ENCODE measurements at regions not wholly inside any gene's neighbourhood (a gene's known extent, or its start where the extent isn't known, plus 50 kb on each side); places are given as distances from the start of the nearest gene placed in this dataset.
"Not testable (repeated sequence)": the region's sequence is repeated elsewhere in the genome, so short reads cannot be mapped to it uniquely, and the experiment has no call there.

DNA sequence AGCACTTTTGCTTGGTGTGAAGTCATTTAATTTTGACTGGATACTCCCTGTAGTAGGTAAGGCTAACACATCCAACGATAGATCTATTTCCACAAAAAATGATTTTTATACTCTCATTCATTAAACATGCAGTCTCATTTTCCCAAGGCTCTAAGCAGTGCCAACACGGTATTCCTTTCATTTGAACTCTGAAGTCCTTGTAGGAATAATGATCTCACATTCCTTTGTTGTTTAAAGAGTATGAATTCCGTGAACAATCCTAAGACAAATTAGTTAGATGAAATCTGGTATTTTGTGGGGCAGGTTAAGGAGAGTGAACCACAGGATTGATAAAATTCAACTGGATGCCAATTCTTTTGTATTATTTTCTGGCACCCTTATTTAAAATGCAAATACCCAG, 66.6 kb downstream of the LACC1 start:
- Histone ChIP-seq H3K4me1 (ENCODE audit: control insufficient read depth, extremely low read depth, insufficient read depth, low read length) (no peaks in the 10 kb centered on the region), H3K27me3 (ENCODE audit: control insufficient read depth, insufficient read depth, low read length) (peaks cover 8% of the 10 kb centered on the region), H4K20me1 (ENCODE audit: control insufficient read depth, extremely low read depth, insufficient read depth, low read length) (no peaks in the 10 kb centered on the region), H3K4me3 (replicated peaks in 1 of 4; ENCODE audit: control extremely low read depth in 1 of 4, insufficient read depth in 1 of 4, low read depth in 3 of 4, low read length in 4 of 4) (no peak overlapping the region), H2AFZ (ENCODE audit: low read length) (no peak overlapping the region), H3K9ac (ENCODE audit: insufficient read depth, low read length) (no peak overlapping the region), H3K4me2 (ENCODE audit: extremely low read depth, insufficient read depth, low read length) (no peak overlapping the region), H3K27ac (ENCODE audit: insufficient read depth, low read length) (no peak overlapping the region), H3K9me3 (ENCODE audit: control insufficient read depth, insufficient read depth, low read depth, low read length) (no peaks in the 10 kb centered on the region), H3K79me2 (ENCODE audit: control insufficient read depth, insufficient read depth, low read length) (no peaks in the 10 kb centered on the region), H3K36me3 (ENCODE audit: control insufficient read depth, insufficient read depth, low read length) (no peaks in the 10 kb centered on the region)
- peak in 1 of 2 donors; percentile 55 for DNase-seq (ENCODE audit: low read depth in 2 of 2)
- no peak for TF ChIP-seq EZH2 (IDR thresholded peaks at IDR 0.05; ENCODE audit: low read length, missing control alignments)
- TF ChIP-seq, protein P1, sequence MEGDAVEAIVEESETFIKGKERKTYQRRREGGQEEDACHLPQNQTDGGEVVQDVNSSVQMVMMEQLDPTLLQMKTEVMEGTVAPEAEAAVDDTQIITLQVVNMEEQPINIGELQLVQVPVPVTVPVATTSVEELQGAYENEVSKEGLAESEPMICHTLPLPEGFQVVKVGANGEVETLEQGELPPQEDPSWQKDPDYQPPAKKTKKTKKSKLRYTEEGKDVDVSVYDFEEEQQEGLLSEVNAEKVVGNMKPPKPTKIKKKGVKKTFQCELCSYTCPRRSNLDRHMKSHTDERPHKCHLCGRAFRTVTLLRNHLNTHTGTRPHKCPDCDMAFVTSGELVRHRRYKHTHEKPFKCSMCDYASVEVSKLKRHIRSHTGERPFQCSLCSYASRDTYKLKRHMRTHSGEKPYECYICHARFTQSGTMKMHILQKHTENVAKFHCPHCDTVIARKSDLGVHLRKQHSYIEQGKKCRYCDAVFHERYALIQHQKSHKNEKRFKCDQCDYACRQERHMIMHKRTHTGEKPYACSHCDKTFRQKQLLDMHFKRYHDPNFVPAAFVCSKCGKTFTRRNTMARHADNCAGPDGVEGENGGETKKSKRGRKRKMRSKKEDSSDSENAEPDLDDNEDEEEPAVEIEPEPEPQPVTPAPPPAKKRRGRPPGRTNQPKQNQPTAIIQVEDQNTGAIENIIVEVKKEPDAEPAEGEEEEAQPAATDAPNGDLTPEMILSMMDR (conservative IDR thresholded peaks at IDR 0.05 in 1 of 2, IDR thresholded peaks at IDR 0.05 in 1 of 2; ENCODE audit: low read depth in 1 of 2, low read length in 2 of 2) = no peak

DNA sequence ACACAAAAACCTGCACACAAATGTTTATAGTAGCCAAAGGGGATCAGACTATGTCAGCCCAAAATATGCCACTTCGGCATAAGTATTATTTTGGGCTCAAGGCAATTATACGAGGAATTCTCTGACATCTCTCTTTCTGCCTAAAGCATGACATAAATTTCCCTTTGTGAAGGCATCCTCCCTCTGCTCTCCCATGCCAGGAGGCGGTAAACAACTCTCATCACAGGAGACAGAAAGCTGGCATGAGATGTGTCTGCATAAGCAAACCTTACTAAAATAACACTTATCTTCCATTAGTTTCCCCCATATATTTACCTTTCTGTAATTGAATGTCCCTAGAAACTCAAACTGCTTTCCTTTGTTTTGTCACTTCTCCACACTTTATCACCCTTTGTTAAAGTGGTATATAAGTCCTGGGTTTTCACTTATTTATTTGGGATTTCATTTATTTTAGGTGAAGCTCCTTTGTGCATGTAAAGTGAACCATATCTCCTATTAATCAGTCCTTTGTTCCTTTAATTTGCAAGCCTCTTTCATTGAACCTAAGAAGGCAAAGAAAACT, 68.3 kb downstream of the LACC1 start:
- no peaks in the 10 kb centered on the region for H4K20me1 ChIP-seq (ENCODE audit: control insufficient read depth, extremely low read depth, insufficient read depth, low read length)
- H3K4me3 ChIP-seq (replicated peaks in 1 of 4; ENCODE audit: control extremely low read depth in 1 of 4, insufficient read depth in 1 of 4, low read depth in 3 of 4, low read length in 4 of 4) = no peak overlapping the region
- H2AFZ ChIP-seq (ENCODE audit: low read length) = no peak overlapping the region
- DNase-seq (ENCODE audit: low read depth in 2 of 2) = no peak
- no peak for TF ChIP-seq EZH2 (IDR thresholded peaks at IDR 0.05; ENCODE audit: low read length, missing control alignments)
- TF ChIP-seq, protein P1 (conservative IDR thresholded peaks at IDR 0.05 in 1 of 2, IDR thresholded peaks at IDR 0.05 in 1 of 2; ENCODE audit: low read depth in 1 of 2, low read length in 2 of 2) = no peak
- H3K9me3 ChIP-seq (ENCODE audit: control insufficient read depth, insufficient read depth, low read depth, low read length) = no peaks in the 10 kb centered on the region
- no peak overlapping the region for H3K4me2 ChIP-seq (ENCODE audit: extremely low read depth, insufficient read depth, low read length)
- H3K9ac ChIP-seq (ENCODE audit: insufficient read depth, low read length) = no peak overlapping the region
- H3K27ac ChIP-seq (ENCODE audit: insufficient read depth, low read length) = no peak overlapping the region
- H3K36me3 ChIP-seq (ENCODE audit: control insufficient read depth, insufficient read depth, low read length) = no peaks in the 10 kb centered on the region
- no peaks in the 10 kb centered on the region for H3K4me1 ChIP-seq (ENCODE audit: control insufficient read depth, extremely low read depth, insufficient read depth, low read length)
- H3K79me2 ChIP-seq (ENCODE audit: control insufficient read depth, insufficient read depth, low read length) = no peaks in the 10 kb centered on the region
- H3K27me3 ChIP-seq (ENCODE audit: control insufficient read depth, insufficient read depth, low read length) = peaks cover 4% of the 10 kb centered on the region

DNA sequence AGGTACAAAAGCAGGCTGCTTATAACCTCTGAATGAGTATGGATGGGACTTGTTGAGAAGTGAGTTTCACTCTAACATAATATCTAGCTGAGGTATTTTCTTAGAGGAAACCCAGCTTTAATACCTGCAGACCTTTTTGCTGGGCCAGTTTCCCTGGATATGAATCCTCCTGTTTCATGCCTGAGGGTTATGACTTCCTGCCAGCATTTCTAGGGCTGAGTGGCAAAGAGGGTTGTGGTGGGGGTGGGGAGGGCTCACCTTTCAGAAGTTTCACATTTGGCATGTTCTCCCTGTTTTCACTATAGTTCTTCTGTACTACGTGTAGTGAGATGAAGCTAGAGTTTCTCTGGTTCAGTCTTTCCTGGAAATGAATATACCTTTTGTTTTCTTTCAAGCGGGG, 73.7 kb downstream of the LACC1 start:
- Histone ChIP-seq H3K9ac (ENCODE audit: insufficient read depth, low read length) (no peak overlapping the region), H3K27me3 (ENCODE audit: control insufficient read depth, insufficient read depth, low read length) (peaks cover 3% of the 10 kb centered on the region), H3K4me2 (ENCODE audit: extremely low read depth, insufficient read depth, low read length) (no peak overlapping the region), H4K20me1 (ENCODE audit: control insufficient read depth, extremely low read depth, insufficient read depth, low read length) (no peaks in the 10 kb centered on the region), H3K4me1 (ENCODE audit: control insufficient read depth, extremely low read depth, insufficient read depth, low read length) (no peaks in the 10 kb centered on the region), H3K79me2 (ENCODE audit: control insufficient read depth, insufficient read depth, low read length) (no peaks in the 10 kb centered on the region), H2AFZ (ENCODE audit: low read length) (no peak overlapping the region), H3K4me3 (replicated peaks in 1 of 4; ENCODE audit: control extremely low read depth in 1 of 4, insufficient read depth in 1 of 4, low read depth in 3 of 4, low read length in 4 of 4) (no peak overlapping the region), H3K36me3 (ENCODE audit: control insufficient read depth, insufficient read depth, low read length) (no peaks in the 10 kb centered on the region), H3K27ac (ENCODE audit: insufficient read depth, low read length) (no peak overlapping the region), H3K9me3 (ENCODE audit: control insufficient read depth, insufficient read depth, low read depth, low read length) (no peaks in the 10 kb centered on the region)
- TF ChIP-seq EZH2 (IDR thresholded peaks at IDR 0.05; ENCODE audit: low read length, missing control alignments) = no peak
- TF ChIP-seq, protein P1 (conservative IDR thresholded peaks at IDR 0.05 in 1 of 2, IDR thresholded peaks at IDR 0.05 in 1 of 2; ENCODE audit: low read depth in 1 of 2, low read length in 2 of 2) = no peak
- no peak for DNase-seq (ENCODE audit: low read depth in 2 of 2)

DNA sequence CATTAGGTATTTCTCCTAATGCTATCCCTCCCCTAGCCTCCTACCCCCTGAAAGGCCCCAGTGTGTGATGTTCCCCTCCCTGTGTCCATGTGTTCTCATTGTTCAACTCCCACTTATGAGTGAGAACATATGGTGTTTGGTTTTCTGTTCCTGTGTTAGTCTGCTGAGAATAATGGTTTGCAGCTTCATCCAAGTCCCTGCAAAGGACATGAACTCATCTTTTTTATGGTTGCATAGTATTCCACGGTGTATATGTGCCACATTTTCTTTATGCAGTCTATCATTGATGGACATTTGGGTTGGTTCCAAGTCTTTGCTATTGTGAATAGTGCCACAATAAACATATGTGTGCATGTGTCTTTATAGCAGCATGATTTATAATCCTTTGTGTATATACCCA, 77.3 kb downstream of the LACC1 start:
- not testable (repeated sequence) for H3K27ac ChIP-seq (ENCODE audit: insufficient read depth, low read length); H2AFZ ChIP-seq (ENCODE audit: low read length); H3K36me3 ChIP-seq (ENCODE audit: control insufficient read depth, insufficient read depth, low read length); H4K20me1 ChIP-seq (ENCODE audit: control insufficient read depth, extremely low read depth, insufficient read depth, low read length); H3K4me1 ChIP-seq (ENCODE audit: control insufficient read depth, extremely low read depth, insufficient read depth, low read length); H3K4me2 ChIP-seq (ENCODE audit: extremely low read depth, insufficient read depth, low read length); H3K27me3 ChIP-seq (ENCODE audit: control insufficient read depth, insufficient read depth, low read length); H3K79me2 ChIP-seq (ENCODE audit: control insufficient read depth, insufficient read depth, low read length); H3K4me3 ChIP-seq (replicated peaks in 1 of 4; ENCODE audit: control extremely low read depth in 1 of 4, insufficient read depth in 1 of 4, low read depth in 3 of 4, low read length in 4 of 4); DNase-seq (ENCODE audit: low read depth in 2 of 2); H3K9me3 ChIP-seq (ENCODE audit: control insufficient read depth, insufficient read depth, low read depth, low read length); H3K9ac ChIP-seq (ENCODE audit: insufficient read depth, low read length)

All from fibroblast of lung (primary cell).